GM19193 (cell line): ENCODE measurements at regions not wholly inside any gene's neighbourhood (a gene's known extent, or its start where the extent isn't known, plus 50 kb on each side); places are given as distances from the start of the nearest gene placed in this dataset.

Source experiments
- POLR2A ChIP-seq: IDR thresholded peaks from 4 replicates; pipeline ENCODE4 v1.6.1; 2011; ENCODE audit not compliant: insufficient read depth, insufficient read length; ENCODE audit errors: extremely low read depth

DNA sequence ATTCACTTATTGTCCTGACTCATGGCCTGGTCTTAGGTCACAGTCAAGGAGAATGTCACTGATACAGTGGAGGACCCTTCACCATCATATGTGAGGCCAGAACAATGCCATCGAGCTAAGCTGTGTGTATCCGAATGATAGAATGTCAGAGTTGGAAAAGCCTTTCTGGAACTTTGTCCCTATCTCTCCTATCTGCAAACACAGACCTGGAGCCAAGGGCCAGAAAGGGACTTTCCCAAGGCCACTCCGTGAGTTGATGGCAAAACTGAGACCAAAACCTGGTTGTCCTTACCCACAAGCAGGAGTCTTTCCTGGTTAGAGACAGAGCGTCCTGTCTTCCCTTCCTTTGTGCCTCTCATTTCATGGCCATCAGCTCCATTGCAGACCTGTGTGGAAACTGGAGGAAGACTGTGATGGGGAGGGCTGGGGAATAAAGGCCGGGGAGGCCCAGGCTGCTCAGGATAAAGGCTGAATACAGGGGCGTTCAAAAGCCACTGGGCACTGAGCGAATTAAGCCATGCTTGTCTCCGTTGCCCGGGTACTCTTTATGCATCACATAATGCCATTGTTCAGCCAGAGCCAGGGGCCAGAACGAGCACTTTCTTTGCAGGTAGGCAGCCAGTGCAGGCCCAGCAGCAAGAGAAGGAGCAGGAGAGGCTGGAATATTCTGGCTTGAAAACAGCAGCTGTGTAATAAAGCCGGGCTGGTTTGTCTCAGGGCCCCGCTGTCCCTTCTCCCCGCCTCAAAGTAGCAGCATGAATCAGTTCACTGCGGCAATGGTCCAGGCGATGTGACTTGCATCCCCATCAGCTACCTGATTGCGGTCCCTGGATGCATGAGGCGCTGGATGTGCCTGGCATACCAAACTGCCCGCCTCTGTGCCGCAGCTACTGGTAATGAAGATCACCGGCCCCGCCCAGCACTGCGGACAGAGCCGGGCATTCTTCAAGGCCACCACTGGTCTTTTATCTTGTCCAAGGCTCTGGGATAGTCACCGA lies 143.0 kb downstream of the RPS24 start:
- TF ChIP-seq POLR2A = no peak

DNA sequence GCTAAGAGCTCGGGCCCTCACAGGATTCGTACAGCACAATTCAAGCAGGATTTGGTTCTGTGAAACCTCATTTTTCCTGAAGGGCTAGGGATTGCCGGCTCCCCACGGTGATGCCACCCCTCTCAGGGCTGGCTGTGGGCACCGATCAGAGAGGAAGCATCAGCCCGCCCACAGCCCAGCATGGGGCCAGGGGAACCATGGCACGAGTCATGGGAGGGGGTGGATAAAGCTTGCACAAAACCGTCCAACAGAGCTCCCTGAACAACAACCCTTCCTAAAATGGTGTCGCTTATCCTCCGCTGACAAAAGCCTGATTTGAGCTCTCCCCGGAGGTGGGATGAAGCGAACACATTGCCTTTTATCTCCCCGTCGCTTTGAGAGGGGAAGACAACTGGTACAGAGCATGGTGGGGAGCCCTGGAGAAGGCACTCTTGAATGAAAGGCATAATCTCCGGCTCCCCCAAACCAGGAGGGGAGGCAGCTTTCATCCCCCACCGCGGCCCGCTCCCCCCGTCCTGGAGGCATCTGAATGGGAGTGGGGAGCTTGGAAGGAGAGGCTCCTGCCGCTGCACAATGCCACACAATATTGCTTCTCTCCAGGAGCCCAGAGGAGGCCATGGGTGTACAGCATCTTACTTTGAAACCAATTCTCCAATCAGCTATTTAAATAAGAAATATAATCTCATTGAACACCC lies 144.0 kb downstream of the RPS24 start:
- TF ChIP-seq POLR2A = no peak

DNA sequence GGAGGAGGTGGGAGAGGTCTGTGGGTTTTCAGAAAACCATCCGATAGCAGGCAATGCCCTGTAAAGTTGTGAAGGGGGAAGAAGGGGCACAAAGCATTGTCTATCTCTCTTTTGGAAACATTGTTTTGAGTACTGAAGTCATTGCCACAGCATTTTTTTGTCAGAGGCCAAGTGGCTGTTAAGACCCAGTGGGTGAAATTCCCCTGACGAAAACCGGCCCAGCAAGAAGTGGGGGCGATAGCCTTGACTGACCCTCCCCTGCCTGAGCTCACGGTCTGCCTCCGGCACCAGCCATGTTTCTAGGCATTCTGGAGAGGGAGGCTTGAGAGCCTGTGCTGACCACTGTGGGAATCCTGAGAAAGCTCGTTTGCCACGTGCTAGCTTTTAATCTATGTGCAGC lies 144.7 kb downstream of the RPS24 start:
- TF ChIP-seq POLR2A = no peak

DNA sequence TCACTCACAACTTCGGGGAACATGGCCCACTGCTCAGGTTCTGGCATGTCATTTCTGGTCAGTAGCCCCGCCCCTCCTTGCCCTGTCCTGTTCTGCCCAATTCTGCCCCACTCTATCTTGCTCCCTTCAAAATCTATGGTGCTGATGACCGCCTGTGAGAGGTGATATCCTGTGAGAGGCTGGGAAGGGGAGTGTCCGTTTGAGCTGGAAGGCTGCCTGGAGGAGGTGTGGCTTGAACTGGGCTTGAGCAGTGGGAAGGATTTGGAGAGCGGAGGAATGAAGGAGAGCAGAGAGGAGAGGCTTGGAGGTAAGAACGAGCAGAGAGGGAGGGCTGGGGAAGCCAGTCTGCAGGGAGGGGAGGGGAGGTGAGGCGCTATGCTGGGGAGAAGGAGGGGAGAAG lies 145.3 kb downstream of the RPS24 start:
- TF ChIP-seq POLR2A = no peak

DNA sequence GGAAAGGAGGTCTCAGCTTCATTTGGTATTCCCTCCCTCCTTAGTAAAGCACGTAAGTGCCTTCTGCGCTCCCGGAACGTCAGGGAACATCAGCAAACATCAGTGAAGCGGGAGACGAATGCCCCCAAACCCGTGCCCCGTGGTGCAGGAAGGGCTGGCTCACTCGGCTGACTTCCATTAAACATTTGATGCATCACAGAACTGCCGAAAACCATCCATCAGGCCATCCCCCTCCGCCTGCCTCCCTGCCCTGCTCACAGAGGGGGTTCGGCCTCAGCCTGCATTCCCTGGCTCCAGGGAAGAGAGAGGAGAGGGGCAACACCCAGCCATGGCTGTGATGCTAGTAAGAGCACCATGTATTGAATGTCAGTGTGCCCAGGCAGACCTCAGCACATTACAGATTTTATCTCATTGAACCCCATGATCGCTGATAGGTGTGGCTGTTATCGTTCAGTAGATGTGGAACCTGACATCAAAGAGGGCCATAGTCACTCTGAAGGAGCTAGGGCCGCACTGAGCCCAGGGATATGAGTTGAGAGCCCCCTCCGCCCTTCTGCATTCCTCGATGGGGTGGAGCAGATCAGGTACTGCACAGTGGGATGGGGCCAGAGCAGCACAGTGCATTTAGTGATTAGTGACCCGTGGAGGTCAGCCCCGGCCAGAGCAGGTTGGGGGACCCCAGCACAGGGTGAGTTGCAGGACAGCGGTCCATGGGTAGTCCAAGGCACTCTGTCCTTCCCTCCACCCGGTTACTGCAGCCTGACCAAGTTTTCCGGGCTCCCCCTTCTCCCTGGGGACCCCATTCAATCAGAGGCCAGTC lies 146.4 kb downstream of the RPS24 start:
- TF ChIP-seq POLR2A = no peak

DNA sequence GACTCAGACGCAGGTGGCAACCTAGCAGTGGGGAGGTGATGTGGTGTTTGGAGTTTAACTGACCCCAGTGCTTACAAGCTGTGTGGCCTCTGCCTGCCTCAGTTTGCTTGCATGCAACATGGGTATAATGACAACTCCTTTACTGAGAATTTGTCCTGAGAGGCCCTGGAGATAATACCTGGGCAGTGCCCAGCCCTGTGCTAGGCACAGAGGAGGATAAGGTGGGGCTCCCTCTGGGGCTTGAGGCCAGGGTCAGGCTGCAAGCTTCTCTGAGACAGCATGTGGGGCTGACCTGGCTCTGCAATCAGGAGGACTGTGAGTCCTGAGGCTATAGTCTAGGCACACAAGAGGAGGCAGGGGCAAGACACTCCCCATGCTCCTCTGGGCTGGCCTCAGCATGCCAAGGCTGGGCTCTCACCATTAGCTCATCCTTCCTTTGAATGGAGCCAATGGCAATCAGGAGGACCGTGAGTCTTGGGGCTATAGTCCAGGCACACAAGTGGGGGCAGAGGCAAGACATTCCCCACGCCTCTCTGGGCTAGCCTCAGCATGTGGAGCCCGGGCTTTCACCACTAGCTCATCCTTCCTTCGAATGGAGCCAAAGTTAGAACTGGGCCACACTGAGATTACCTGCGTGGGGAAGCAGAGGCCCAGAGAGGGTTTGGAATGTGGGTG lies 147.9 kb downstream of the RPS24 start:
- TF ChIP-seq POLR2A = no peak

DNA sequence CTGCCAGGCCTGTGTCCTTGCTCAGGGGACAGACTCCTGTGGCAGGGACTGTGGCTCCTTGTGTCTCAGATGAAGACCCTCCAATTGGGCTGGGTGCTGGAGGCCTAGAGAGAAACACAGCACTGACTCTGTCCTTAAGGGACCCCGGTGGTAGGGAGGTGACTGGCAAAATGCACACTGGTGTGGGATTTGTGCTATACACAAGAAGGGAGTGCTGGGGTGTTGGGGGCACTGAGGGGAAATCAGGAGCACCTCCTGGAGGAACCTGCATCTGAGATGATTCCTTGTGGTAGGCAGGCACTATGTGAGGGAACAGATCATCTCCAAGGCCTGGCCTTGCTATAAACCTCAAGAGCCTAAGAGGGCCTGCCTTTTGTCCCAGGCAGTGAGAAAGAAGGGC lies 149.2 kb downstream of the RPS24 start:
- no peak for TF ChIP-seq POLR2A

DNA sequence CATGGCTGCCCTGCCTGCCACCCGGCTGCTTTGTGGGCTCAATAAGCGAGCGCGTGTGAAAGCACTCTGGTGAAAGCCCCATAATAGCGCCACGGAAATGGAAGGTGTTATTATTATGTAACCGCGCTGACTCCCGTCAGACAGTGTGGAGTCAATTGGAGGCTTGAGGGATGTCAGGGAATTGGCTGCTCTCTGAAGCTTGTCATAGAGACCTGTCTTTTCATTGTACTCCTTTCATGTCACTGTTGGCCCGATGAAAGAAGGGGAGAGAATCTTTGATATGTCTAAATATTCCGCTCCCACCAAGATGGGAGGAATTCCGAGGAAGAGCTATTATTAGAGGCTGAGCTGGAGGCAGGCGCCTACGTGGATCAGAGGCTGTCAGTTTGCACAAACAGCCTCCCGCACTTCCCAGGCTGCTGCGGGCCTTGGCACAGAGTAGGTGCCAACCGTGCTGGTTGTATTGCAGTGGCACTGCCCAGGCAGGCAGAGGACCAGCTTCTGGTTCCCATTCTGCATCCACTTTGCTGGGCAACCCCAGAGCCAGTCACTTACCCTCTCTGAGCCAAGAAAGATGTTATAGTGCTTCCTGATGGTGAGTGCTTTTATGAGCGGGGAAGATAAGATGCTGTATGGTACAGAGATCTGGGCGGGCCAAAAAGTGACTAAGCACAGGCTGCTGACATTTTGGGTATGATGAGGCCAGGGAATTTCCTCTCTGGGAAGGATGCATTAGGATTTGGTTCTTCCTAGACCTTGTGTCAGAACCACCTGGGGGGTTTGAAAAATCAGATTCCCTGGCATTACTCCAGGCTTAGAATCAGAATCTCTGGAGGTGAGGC lies 151.4 kb downstream of the RPS24 start:
- TF ChIP-seq POLR2A = no peak

DNA sequence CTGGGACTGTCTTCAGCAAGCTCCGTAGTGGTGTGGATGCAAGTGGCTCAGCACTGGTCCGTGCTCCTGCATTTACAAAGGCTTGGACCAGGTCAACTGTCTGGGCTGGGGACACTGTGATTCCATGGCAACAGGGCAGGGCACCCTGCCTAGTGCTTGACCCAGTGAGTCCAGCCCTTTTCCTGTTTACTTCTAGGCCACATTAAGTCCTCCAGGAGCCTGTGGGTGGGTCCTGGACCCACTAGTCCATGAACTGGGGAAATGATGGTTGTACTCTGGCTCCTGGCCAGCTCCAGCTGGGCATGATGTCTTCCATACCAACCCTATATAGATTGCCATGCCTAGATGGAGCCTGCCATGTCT lies 152.0 kb downstream of the RPS24 start:
- no peak for TF ChIP-seq POLR2A

DNA sequence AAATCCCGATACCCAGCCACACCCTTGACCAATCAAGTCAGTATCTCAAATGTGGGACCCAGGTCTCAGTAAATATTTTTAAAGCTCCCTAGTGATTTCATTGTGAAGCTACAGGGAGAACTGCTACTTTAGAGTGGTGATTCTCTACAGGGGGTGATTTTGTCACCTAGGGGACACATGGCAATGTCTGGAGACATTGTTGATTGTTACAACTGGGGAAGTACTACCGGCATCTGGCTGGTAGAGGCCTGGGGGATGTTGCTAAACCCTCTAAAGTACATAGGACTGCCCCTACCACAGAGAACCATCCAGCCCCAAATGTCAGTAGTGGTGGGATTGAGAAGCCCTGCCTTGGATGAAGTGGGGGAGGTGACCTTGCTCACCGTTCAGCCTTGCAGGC lies 152.9 kb downstream of the RPS24 start:
- no peak for TF ChIP-seq POLR2A

DNA sequence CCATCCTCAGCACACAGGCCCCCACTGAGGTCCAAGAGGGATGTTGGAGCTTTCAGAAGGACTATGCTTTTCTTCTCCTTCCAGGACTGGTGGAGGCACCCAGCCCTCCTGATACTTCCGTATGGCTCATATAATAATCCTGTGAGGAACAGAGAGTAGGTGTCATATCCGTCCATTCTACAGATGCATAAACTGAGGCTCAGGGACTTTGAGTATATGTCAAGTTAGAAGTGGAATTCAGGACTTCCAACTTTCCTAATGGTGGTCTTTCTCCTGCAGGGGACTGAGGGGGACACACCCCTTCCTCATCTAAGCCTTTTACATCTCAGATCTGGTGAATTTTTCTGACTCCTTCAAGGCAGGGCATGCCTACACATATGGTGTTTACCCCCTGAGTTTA lies 153.7 kb downstream of the RPS24 start:
- TF ChIP-seq POLR2A = no peak

DNA sequence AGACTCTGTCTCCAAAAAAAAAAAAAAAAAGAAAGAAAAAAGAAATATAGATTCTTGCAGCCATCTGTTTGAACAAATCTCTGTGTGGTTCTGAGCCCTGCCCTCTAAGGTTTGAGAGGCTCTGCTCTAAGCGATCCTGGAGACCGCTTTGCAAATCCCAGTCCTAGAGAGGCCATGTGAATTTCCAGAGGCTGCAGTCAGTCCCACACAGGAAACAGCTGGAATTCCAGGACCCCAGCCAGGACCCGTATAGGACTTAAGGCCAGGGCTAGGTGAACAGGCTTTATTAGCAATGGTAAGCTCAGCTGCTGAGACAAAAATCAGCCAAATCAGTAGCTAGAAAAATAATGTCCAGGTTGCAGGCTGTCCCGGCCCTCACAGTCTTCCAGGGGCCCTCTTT lies 154.8 kb downstream of the RPS24 start:
- no peak for TF ChIP-seq POLR2A

DNA sequence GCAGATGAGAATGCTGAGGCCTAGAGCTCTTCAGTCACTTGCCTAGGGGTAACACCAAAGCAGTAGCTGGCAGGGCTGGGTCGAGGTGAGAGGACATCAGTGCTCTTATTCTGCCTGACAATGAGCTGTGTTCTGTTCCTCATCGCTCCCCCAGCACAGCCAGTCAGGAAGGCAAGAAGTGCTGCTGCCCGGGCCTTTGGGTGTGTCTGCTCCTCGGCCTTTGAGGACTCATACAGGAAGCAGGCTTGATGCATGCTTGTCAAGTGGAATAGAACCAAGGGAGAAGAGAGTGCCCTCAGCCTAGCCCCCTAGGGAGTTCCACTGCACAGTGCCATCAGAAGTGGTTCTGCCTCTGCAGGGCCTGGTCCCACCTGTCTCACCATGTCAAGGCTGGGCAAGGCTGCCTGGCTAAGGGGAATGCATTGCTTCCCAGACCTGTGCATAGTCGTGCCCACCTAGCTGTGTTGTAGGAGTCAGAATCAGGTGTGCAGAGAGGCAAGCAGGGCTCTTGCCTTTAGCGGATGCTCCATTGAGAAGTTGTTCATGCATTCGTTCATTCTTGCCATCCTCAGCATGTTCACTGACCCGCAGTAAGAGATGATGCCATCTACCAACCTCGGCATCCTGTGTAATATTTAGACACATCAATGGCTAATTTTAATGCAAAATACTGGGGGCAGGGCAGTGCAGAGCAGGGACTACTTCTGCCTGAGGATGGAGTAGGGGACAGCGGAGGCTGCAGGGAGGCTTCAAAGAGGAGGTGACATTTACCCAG lies 156.6 kb downstream of the RPS24 start:
- TF ChIP-seq POLR2A = no peak

DNA sequence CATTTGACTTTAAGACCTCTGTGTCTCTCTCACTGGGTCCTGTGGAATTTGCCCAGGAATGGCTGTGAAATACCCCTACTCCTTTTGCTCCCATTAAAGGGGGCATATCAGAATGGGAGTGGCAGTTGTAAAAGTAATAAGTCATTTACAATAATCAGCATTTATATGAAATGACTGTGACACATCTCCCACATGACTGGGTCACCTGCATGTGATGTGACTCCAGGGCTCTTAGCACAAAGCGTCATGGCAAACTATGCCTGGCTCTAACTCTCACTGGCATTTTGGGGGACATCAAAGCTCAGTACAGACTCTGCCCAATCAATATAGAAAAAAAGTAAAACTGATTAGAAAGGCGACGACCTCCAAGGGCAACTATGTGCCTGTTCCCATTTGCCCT lies 157.6 kb downstream of the RPS24 start:
- TF ChIP-seq POLR2A = no peak

DNA sequence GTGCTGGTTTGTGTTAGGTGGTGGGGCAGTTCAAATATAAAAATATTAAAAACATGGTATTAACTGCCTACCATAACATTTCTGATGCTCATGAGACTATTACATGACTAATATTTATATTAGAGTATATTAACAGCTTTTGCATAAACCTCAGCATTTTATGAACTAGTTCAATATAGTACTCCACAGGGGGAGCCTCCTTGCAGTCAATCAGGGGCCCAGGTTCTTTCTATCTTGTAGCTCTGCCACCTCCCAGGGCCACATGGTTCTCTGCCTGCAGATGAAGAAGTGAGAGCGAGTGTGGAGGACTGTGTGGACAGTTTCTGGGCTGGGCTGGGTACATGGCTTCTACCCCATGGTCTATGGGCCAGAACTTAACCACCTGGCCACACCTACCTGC lies 159.5 kb downstream of the RPS24 start:
- TF ChIP-seq POLR2A = no peak
